ENCODE measurements at regions not wholly inside any gene's neighbourhood (a gene's known extent, or its start where the extent isn't known, plus 50 kb on each side); places are given as distances from the start of the nearest gene placed in this dataset.

GRCh38 chr6:12414096-12414675 lies 124.0 kb downstream of the EDN1 start:
- Histone ChIP-seq H2AFZ (ENCODE audit: low read depth, low read length, severe bottlenecking) (no peak overlapping the region), H3K27me3 (ENCODE audit: low read length) (no peaks in the 10 kb centered on the region), H3K9ac (ENCODE audit: low read length) (no peak overlapping the region), H3K27ac (ENCODE audit: low read depth, low read length) (no peak overlapping the region), H4K20me1 (ENCODE audit: low read depth, low read length) (no peaks in the 10 kb centered on the region), H3K4me3 (ENCODE audit: insufficient read depth, low read length, poor library complexity, severe bottlenecking) (no peak overlapping the region), H3K36me3 (ENCODE audit: low read length) (no peaks in the 10 kb centered on the region), H3K4me2 (ENCODE audit: low read depth, low read length, poor library complexity, severe bottlenecking) (no peak overlapping the region), H3K9me2 (replicated peaks; ENCODE audit: insufficient read depth, low read length) (0 out of 2 replicates have a peak, but pooled peaks cover 4% of the 10 kb centered on the region), H3F3A (ENCODE audit: insufficient read depth) (no peaks in the 10 kb centered on the region), H3K79me2 (ENCODE audit: insufficient read depth, low read length) (no peaks in the 10 kb centered on the region), H3K9me3 (ENCODE audit: insufficient read depth, low read length) (no peaks in the 10 kb centered on the region)
- no peak for TF ChIP-seq CTCF (IDR thresholded peaks at IDR 0.05; ENCODE audit: insufficient read depth, low read length, poor library complexity, severe bottlenecking)
- no peak for TF ChIP-seq EZH2phosphoT487 (conservative IDR thresholded peaks at IDR 0.05; ENCODE audit: low read length)

GRCh38 chr6:12415980-12416598 lies 125.9 kb downstream of the EDN1 start:
- H4K20me1 ChIP-seq (ENCODE audit: low read depth, low read length): no peaks in the 10 kb centered on the region
- no peak overlapping the region for H3K4me2 ChIP-seq (ENCODE audit: low read depth, low read length, poor library complexity, severe bottlenecking)
- no peaks in the 10 kb centered on the region for H3K79me2 ChIP-seq (ENCODE audit: insufficient read depth, low read length)
- H3K27me3 ChIP-seq (ENCODE audit: low read length): no peaks in the 10 kb centered on the region
- H3K4me3 ChIP-seq (ENCODE audit: insufficient read depth, low read length, poor library complexity, severe bottlenecking): no peak overlapping the region
- H3K9me2 ChIP-seq (replicated peaks; ENCODE audit: insufficient read depth, low read length): 0 out of 2 replicates have a peak, but pooled peaks cover 4% of the 10 kb centered on the region
- no peak overlapping the region for H3K9ac ChIP-seq (ENCODE audit: low read length)
- no peak overlapping the region for H2AFZ ChIP-seq (ENCODE audit: low read depth, low read length, severe bottlenecking)
- H3K27ac ChIP-seq (ENCODE audit: low read depth, low read length): no peak overlapping the region
- H3K9me3 ChIP-seq (ENCODE audit: insufficient read depth, low read length): no peaks in the 10 kb centered on the region
- no peaks in the 10 kb centered on the region for H3K36me3 ChIP-seq (ENCODE audit: low read length)
- TF ChIP-seq CTCF (IDR thresholded peaks at IDR 0.05; ENCODE audit: insufficient read depth, low read length, poor library complexity, severe bottlenecking) (no peak), EZH2phosphoT487 (conservative IDR thresholded peaks at IDR 0.05; ENCODE audit: low read length) (no peak)
- H3F3A ChIP-seq (ENCODE audit: insufficient read depth): no peaks in the 10 kb centered on the region

GRCh38 chr6:12417191-12417590 lies 127.0 kb downstream of the EDN1 start:
- no peaks in the 10 kb centered on the region for H3K27me3 ChIP-seq (ENCODE audit: low read length)
- H3K9me3 ChIP-seq (ENCODE audit: insufficient read depth, low read length): no peaks in the 10 kb centered on the region
- H3K4me2 ChIP-seq (ENCODE audit: low read depth, low read length, poor library complexity, severe bottlenecking): no peak overlapping the region
- H3K36me3 ChIP-seq (ENCODE audit: low read length): no peaks in the 10 kb centered on the region
- H4K20me1 ChIP-seq (ENCODE audit: low read depth, low read length): no peaks in the 10 kb centered on the region
- TF ChIP-seq CTCF (IDR thresholded peaks at IDR 0.05; ENCODE audit: insufficient read depth, low read length, poor library complexity, severe bottlenecking): no peak
- no peak for TF ChIP-seq EZH2phosphoT487 (conservative IDR thresholded peaks at IDR 0.05; ENCODE audit: low read length)
- 0 out of 2 replicates have a peak, but pooled peaks cover 4% of the 10 kb centered on the region for H3K9me2 ChIP-seq (replicated peaks; ENCODE audit: insufficient read depth, low read length)
- no peak overlapping the region for H2AFZ ChIP-seq (ENCODE audit: low read depth, low read length, severe bottlenecking)
- no peaks in the 10 kb centered on the region for H3K79me2 ChIP-seq (ENCODE audit: insufficient read depth, low read length)
- no peak overlapping the region for H3K9ac ChIP-seq (ENCODE audit: low read length)
- no peaks in the 10 kb centered on the region for H3F3A ChIP-seq (ENCODE audit: insufficient read depth)
- no peak overlapping the region for H3K4me3 ChIP-seq (ENCODE audit: insufficient read depth, low read length, poor library complexity, severe bottlenecking)
- H3K27ac ChIP-seq (ENCODE audit: low read depth, low read length): no peak overlapping the region
